Ovary (tissue), 7 donors: ENCODE measurements at regions not wholly inside any gene's neighbourhood (a gene's known extent, or its start where the extent isn't known, plus 50 kb on each side); places are given as distances from the start of the nearest gene placed in this dataset.

Experiments used
- DNase-seq, 5 donors: peaks; one replicate each; pipeline ENCODE4 v3.0.0-alpha.2; 2019 to 2020
- H3K27ac ChIP-seq, 2 donors: fragments of 200-600 bp; one replicate each; pipeline versions ENCODE4 v1.5.1 to v1.8.0; 2019 to 2022
- H3K27me3 ChIP-seq: fragments of 200-600 bp; one replicate; pipeline ENCODE4 v1.8.0; 2022
- H3K36me3 ChIP-seq: fragments of 200-600 bp; sonication (generic); one replicate; pipeline ENCODE4 v1.5.1; 2019
- H3K4me1 ChIP-seq: one replicate; pipeline ENCODE4 v1.8.1; 2013; ENCODE audit warnings: mild to moderate bottlenecking, moderate library complexity; ENCODE audit not compliant: insufficient read depth
- H3K4me3 ChIP-seq: fragments of 200-600 bp; sonication (generic); one replicate; pipeline ENCODE4 v1.5.1; 2017
- H3K9me3 ChIP-seq, 2 donors: fragments of 200-600 bp in 1 of 2; sonication (generic) in 1 of 2; one replicate each; pipeline versions ENCODE4 v1.5.1 to v1.8.1; 2013 to 2019; ENCODE audit warnings: mild to moderate bottlenecking in 1 of 2, moderate library complexity in 1 of 2
- EP300 ChIP-seq: sonication (generic); formaldehyde crosslinking; IDR thresholded peaks from one replicate; pipeline ENCODE4 v1.6.1; 2017; ENCODE audit warnings: antibody characterized with exemption
- POLR2A ChIP-seq: fragments of 450-650 bp; IDR thresholded peaks from one replicate; pipeline ENCODE4 v1.6.1; 2017; ENCODE audit warnings: antibody characterized with exemption, mild to moderate bottlenecking, moderate library complexity
- WGBS, 3 donors: extraction: QIAGEN DNeasy Blood & Tissue Kit in 1 of 3; methylation state at CpG; one replicate each; pipeline versions ENCODE4 v1.1.5 to v1.1.7; 2013 to 2017; 5-methylcytosine and 5-hydroxymethylcytosine counted together
- intact Hi-C, 4 donors: fragments of 100-400 bp; cut with DNase I; formaldehyde crosslinking; loops; one replicate each; pipeline versions ENCODE4 v1.11.0 to v1.15.1; 2022 to 2023
- TF ChIP-seq, protein P1 (sequence below), 3 donors: fragments of 450-650 bp in 2 of 3; fragments of 200-600 bp in 1 of 3; IDR thresholded peaks; one replicate each; pipeline versions ENCODE4 v1.5.1 to v1.8.0; 2016 to 2022; ENCODE audit warnings: antibody characterized with exemption in 3 of 3, mild to moderate bottlenecking in 1 of 3
- donor health status: DM: no; HTN: no; CAD: no; lungs with moderate emphysema.
- donor health status: DM: no; HTN: no; CAD: no.
- donor health status: Bipolar disorder and iron deficiency.
- donor health status: DM: no; HTN: no; CAD: no.
- donor health status: DM: yes; HTN: yes; CAD: no.

DNA sequence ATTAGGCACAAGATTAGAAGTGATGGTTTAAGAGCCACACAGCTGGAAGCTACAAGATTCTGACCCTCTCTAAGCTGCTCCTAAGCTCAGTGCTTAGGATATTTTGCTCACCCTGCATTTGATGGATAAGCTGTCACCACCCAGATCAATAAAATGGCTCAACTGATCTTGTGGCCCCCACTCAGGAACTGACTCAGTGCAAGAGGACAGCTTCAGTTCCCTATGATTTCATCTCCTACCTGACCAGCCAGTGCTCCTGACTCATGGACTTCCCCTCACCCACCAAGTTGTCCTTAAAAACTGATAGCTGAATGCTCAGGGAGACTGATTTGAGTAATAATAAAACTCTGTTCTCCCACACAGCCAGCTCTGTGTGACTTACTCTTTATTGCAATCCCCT lies 833.8 kb downstream of the GRID1 start:
- Histone ChIP-seq H3K36me3 (no peaks in the 10 kb centered on the region), H3K9me3 (no peaks in the 10 kb centered on the region), H3K27me3 (no peaks in the 10 kb centered on the region), H3K4me1 (no peaks in the 10 kb centered on the region), H3K4me3 (no peak overlapping the region), H3K27ac (no peak overlapping the region)
- TF ChIP-seq POLR2A (no peak), EP300 (no peak)
- TF ChIP-seq, protein P1, sequence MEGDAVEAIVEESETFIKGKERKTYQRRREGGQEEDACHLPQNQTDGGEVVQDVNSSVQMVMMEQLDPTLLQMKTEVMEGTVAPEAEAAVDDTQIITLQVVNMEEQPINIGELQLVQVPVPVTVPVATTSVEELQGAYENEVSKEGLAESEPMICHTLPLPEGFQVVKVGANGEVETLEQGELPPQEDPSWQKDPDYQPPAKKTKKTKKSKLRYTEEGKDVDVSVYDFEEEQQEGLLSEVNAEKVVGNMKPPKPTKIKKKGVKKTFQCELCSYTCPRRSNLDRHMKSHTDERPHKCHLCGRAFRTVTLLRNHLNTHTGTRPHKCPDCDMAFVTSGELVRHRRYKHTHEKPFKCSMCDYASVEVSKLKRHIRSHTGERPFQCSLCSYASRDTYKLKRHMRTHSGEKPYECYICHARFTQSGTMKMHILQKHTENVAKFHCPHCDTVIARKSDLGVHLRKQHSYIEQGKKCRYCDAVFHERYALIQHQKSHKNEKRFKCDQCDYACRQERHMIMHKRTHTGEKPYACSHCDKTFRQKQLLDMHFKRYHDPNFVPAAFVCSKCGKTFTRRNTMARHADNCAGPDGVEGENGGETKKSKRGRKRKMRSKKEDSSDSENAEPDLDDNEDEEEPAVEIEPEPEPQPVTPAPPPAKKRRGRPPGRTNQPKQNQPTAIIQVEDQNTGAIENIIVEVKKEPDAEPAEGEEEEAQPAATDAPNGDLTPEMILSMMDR (IDR thresholded peaks at IDR 0.05): no peak
- DNase-seq: no peak
- intact Hi-C loops: no loop called here

DNA sequence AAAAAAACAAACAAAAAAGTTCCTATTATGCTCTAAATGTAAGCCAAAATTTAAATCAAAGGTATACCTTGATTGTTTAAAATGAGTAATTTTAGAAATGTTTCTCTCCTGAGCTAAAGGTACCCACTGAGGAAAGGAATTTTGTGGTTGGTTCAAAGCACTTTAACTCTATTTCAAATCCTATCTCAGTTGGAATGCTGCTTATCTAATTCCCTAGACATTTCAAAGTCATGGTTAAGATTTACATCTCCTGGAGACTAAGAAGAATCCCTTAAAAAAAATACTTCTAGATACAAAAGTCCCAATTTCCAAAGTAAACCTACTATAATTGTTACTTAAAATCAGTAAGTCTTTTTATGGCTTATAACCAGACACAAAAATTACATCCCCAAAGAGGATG lies 830.7 kb downstream of the GRID1 start:
- TF ChIP-seq, protein P1 (IDR thresholded peaks at IDR 0.05): no peak
- TF ChIP-seq POLR2A (no peak), EP300 (no peak)
- Histone ChIP-seq H3K36me3 (no peaks in the 10 kb centered on the region), H3K4me1 (no peaks in the 10 kb centered on the region), H3K9me3 (no peaks in the 10 kb centered on the region), H3K27me3 (no peaks in the 10 kb centered on the region), H3K27ac (no peak overlapping the region), H3K4me3 (no peak overlapping the region)
- DNase-seq: no peak
- intact Hi-C loops: no loop called here

DNA sequence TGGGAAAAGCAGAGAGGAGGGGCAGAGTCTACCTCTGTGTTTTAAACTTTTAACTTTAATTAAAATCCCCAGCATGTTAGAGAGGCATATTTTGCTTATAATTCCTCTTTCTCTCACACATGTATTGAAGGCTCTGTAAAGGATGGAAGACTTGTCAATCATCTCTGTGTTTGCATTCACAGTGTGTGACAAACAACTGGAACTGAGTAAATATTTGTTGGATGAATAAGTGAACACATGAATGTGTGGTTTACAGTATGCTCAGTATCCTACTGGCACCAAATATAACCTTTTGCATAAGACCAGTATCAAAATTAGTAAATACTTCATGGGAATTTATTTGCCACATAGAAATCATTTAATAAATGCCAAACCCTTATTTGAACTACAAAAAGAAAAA lies 829.0 kb downstream of the GRID1 start:
- intact Hi-C loops: no loop called here
- no peak overlapping the region for H3K4me3 ChIP-seq
- DNase-seq: no peak
- no peak overlapping the region for H3K27ac ChIP-seq
- no peaks in the 10 kb centered on the region for H3K27me3 ChIP-seq
- no peaks in the 10 kb centered on the region for H3K4me1 ChIP-seq
- TF ChIP-seq EP300 (no peak), POLR2A (no peak)
- TF ChIP-seq, protein P1 (IDR thresholded peaks at IDR 0.05): no peak
- no peaks in the 10 kb centered on the region for H3K36me3 ChIP-seq
- no peaks in the 10 kb centered on the region for H3K9me3 ChIP-seq

DNA sequence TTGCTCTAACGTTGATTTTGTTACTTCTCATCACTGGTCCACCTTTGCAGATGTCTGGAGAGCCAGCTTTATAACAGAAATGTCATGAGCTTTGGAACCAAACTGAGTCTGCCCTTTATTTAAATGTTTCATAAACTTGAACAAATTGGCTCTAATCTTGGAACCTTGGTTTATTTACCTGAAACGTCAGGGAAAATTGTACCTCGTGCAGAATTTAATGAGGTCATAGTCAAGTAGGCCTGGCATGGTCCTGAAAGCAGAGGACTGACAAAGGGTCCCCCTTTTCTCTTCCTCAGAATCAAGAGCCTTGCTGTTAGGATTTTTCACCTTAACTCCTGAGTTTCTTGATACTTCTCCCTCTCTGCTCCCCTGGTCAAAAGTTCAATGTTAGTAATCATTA lies 828.0 kb downstream of the GRID1 start:
- TF ChIP-seq POLR2A: no peak
- TF ChIP-seq EP300: no peak
- TF ChIP-seq, protein P1 (IDR thresholded peaks at IDR 0.05): no peak
- DNase-seq: no peak

DNA sequence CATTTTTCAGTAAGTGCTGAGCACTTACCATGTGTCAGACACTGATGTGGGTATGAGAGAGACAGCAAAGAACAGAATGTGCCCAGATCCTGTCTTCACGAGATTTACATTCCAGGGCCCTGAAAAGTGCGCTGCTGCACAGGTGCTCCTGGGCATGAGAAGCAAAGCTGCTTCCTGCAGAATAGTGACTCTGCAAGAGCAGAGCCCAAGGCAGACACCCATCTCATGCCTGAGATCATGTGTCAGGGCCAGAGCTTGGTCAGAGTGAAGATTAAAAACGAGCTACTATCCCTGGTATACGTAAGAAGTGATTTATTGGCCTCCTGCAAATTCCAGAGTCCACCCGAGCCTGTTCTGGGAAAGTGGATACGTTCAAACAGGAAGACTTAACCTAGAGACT lies 824.4 kb downstream of the GRID1 start:
- Histone ChIP-seq H3K4me3 (no peak overlapping the region), H3K27ac (no peak overlapping the region), H3K27me3 (no peaks in the 10 kb centered on the region), H3K4me1 (no peaks in the 10 kb centered on the region), H3K9me3 (no peaks in the 10 kb centered on the region), H3K36me3 (no peaks in the 10 kb centered on the region)
- TF ChIP-seq, protein P1 (IDR thresholded peaks at IDR 0.05): no peak
- TF ChIP-seq POLR2A: no peak
- no peak for TF ChIP-seq EP300
- intact Hi-C loops: no loop called here
- no peak for DNase-seq
- WGBS, 3 donors: 17 to 27% (median 22%) methylated on average over 6 of the region's 6 CpGs

More for the DNA sequence above, 828.0 kb downstream of the GRID1 start:
- 57 to 71% (median 64%) methylated on average over 3 of the region's 3 CpGs for WGBS, 3 donors
- Histone ChIP-seq H3K4me3 (no peak overlapping the region), H3K9me3 (no peaks in the 10 kb centered on the region), H3K27ac (no peak overlapping the region), H3K36me3 (no peaks in the 10 kb centered on the region), H3K4me1 (no peaks in the 10 kb centered on the region), H3K27me3 (no peaks in the 10 kb centered on the region)
- intact Hi-C loops: no loop called here
